OCI-LY7 (cell line): ENCODE measurements at regions not wholly inside any gene's neighbourhood (a gene's known extent, or its start where the extent isn't known, plus 50 kb on each side); places are given as distances from the start of the nearest gene placed in this dataset. TPM values are rescaled to one million over a fixed set of nuclear protein-coding genes. Genes with fewer than 3 reads are reported as not detected.

Source experiments
- BruUV-seq: library from RNA; stranded (reverse); fragments of 400-500 nt; replicated peaks from 2 replicates; lab custom pipeline; 2021; lab: Mats Ljungman, UMichigan
- CTCF ChIA-PET: fragments of 300-600 bp; sonication (Branson Sonifier 250); formaldehyde crosslinking; loops from one replicate; lab custom pipeline; 2022; ENCODE audit warnings: antibody characterized with exemption; ENCODE audit not compliant: unreplicated experiment; lab: Charles Lee
- POLR2A ChIA-PET: fragments of 300-600 bp; sonication (Branson Sonifier 250); formaldehyde crosslinking; loops from one replicate; lab custom pipeline; 2022; ENCODE audit warnings: antibody characterized with exemption; lab: Charles Lee
- DNase-seq: peaks from one replicate; pipeline ENCODE4 v3.0.0-alpha.2; 2015; ENCODE audit warnings: low spot score
- H2AFZ ChIP-seq: fragments of 200-600 bp; sonication (generic), shearing (Covaris generic); 2 replicates; pipeline ENCODE4 v1.6.1; 2014; ENCODE audit warnings: mild to moderate bottlenecking, antibody characterized with exemption, low read length, moderate library complexity
- H3K27ac ChIP-seq: fragments of 200-600 bp; sonication (generic); 2 replicates; pipeline ENCODE4 v1.5.1; 2014; ENCODE audit warnings: mixed run types, low read depth, mild to moderate bottlenecking, moderate library complexity, low read length, inconsistent platforms; ENCODE audit not compliant: poor library complexity, severe bottlenecking
- H3K36me3 ChIP-seq: fragments of 200-600 bp; sonication (generic); 2 replicates; pipeline ENCODE4 v1.6.1; 2014; ENCODE audit warnings: mild to moderate bottlenecking, antibody characterized with exemption, low read length, moderate library complexity, mixed read lengths; ENCODE audit not compliant: insufficient read depth
- H3K4me1 ChIP-seq: fragments of 200-600 bp; sonication (generic); 2 replicates; pipeline ENCODE4 v1.5.1; 2014; ENCODE audit warnings: mild to moderate bottlenecking, low read length; ENCODE audit not compliant: insufficient read depth, poor library complexity, severe bottlenecking
- H3K4me2 ChIP-seq: fragments of 200-600 bp; sonication (generic); 2 replicates; pipeline ENCODE4 v1.6.1; 2014; ENCODE audit warnings: mild to moderate bottlenecking, low read length
- H3K4me3 ChIP-seq: fragments of 200-600 bp; sonication (generic); 2 replicates; pipeline ENCODE4 v1.5.1; 2014; ENCODE audit warnings: mild to moderate bottlenecking, low read depth, low read length; ENCODE audit not compliant: poor library complexity, severe bottlenecking
- H3K79me2 ChIP-seq: fragments of 200-600 bp; sonication (generic); 2 replicates; pipeline ENCODE4 v1.6.1; 2016; ENCODE audit warnings: low read depth, mild to moderate bottlenecking, low read length, moderate library complexity, mixed read lengths; ENCODE audit not compliant: insufficient read depth
- H3K9me2 ChIP-seq: fragments of 200-600 bp; sonication (generic); 2 replicates; pipeline ENCODE4 v1.6.1; 2016; ENCODE audit warnings: mild to moderate bottlenecking, low read length, mixed read lengths; ENCODE audit not compliant: insufficient read depth
- H3K9me3 ChIP-seq: fragments of 200-600 bp; sonication (generic); 2 replicates; pipeline ENCODE4 v1.6.1; 2014; ENCODE audit warnings: mild to moderate bottlenecking, mixed run types, low read length, mixed read lengths
- H4K20me1 ChIP-seq: fragments of 200-600 bp; sonication (generic); 2 replicates; pipeline ENCODE4 v1.6.1; 2014; ENCODE audit warnings: mild to moderate bottlenecking, antibody characterized with exemption, low read length, moderate library complexity, mixed read lengths; ENCODE audit not compliant: insufficient read depth
- CTCF ChIP-seq: fragments of 200-600 bp; sonication (generic); conservative IDR thresholded peaks from 2 replicates; pipeline ENCODE4 v1.5.1; 2014; ENCODE audit warnings: mild to moderate bottlenecking, antibody characterized with exemption, low read length, moderate library complexity, mixed read lengths
- EZH2phosphoT487 ChIP-seq: fragments of 200-600 bp; sonication (generic); IDR thresholded peaks from 2 replicates; pipeline ENCODE4 v1.6.1; 2018; ENCODE audit warnings: low read depth, borderline replicate concordance, mild to moderate bottlenecking, mixed run types, antibody characterized with exemption, low read length, moderate library complexity, mixed read lengths
- intact Hi-C: fragments of 100-400 bp; cut with micrococcal nuclease; formaldehyde crosslinking; loops from one replicate; pipeline ENCODE4 v1.10.0; 2022; ENCODE audit not compliant: unreplicated experiment
- microRNA-seq: library from miRNA; unstranded; fragments of <30 nt; microRNA quantifications from one replicate; pipeline ENCODE4 v1.2.0, GENCODE V29; 2022; ENCODE audit warnings: borderline replicate concordance
- small RNA-seq: library from RNA; depleted of rRNA; stranded (forward); fragments of <200 nt; gene quantifications from one replicate; pipeline ENCODE3, GENCODE V24; 2014

GRCh38 chr18:35918564-35918963 lies 53.9 kb upstream of the RMP24 start:
- intact Hi-C loops = no loop called here
- DNase-seq = no peak
- no peak overlapping the region for H3K4me3 ChIP-seq
- no peak overlapping the region for H2AFZ ChIP-seq
- BruUV-seq = no TSS peak
- H3K4me2 ChIP-seq = no peak overlapping the region
- H3K36me3 ChIP-seq = no peaks in the 10 kb centered on the region
- ChIA-PET POLR2A (interaction anchor here (0.6 kb wide), 1 partner anchor 305 kb away, joined by 3 read pairs; no protein-coding TSS in a partner anchor), CTCF (no interaction called here)
- TF ChIP-seq EZH2phosphoT487 = no peak
- no peak for TF ChIP-seq CTCF
- H3K27ac ChIP-seq = no peak overlapping the region
- H4K20me1 ChIP-seq = no peaks in the 10 kb centered on the region
- no peaks in the 10 kb centered on the region for H3K9me3 ChIP-seq
- no peaks in the 10 kb centered on the region for H3K4me1 ChIP-seq
- H3K79me2 ChIP-seq = no peaks in the 10 kb centered on the region
- no peaks in the 10 kb centered on the region for H3K9me2 ChIP-seq

DNA sequence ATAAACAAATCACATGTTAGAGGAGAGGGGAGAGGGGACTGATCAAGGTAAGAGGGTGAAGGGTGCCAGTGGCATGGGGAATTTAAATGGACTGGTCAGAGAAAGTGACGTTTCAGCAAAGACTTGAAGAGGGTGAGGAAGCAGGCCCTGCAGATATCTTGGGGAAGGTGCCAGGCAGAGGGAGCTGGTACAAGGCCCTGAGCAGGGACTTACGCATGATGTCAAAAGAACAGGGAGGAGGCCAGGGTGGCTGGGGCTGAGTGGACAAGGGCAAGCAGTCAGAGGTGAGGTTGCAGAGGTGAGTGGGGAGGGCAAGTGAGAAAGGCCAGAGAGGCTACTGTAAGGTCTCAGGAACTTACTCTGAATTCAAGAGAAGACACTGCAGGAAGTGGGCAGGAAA lies 53.3 kb upstream of the RMP24 start:
- no peak overlapping the region for H3K27ac ChIP-seq
- H2AFZ ChIP-seq = no peak overlapping the region
- no peaks in the 10 kb centered on the region for H3K36me3 ChIP-seq
- no peak overlapping the region for H3K4me3 ChIP-seq
- no peaks in the 10 kb centered on the region for H3K4me1 ChIP-seq
- H3K9me3 ChIP-seq = no peaks in the 10 kb centered on the region
- no peaks in the 10 kb centered on the region for H4K20me1 ChIP-seq
- no peaks in the 10 kb centered on the region for H3K9me2 ChIP-seq
- TF ChIP-seq CTCF (no peak), EZH2phosphoT487 (no peak)
- H3K4me2 ChIP-seq = no peak overlapping the region
- no peak for DNase-seq
- intact Hi-C loops = no loop called here
- ChIA-PET POLR2A (no interaction called here), CTCF (no interaction called here)
- no peaks in the 10 kb centered on the region for H3K79me2 ChIP-seq
- no TSS peak for BruUV-seq

DNA sequence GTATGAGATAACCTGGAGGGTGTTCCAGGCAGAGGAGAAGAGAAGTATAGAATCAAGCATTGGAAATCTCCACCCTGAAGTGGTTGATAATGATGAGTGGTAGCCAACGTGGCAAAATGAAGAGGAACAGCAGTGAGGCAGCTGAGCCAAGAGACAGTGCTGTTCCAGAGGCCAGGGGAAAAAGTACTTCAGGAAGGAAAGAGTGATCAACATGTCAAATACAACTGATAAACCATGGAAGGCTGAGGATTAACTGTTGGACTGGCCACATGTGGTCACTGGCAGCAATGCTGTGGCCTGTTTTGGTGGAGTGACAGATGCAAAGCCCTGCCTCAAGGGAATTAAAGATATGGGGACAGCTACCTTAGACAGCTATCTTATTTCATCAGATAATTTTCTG lies 51.9 kb upstream of the RMP24 start:
- H3K4me1 ChIP-seq = no peaks in the 10 kb centered on the region
- no peaks in the 10 kb centered on the region for H4K20me1 ChIP-seq
- H3K9me2 ChIP-seq = no peaks in the 10 kb centered on the region
- intact Hi-C loops = no loop called here
- no peaks in the 10 kb centered on the region for H3K36me3 ChIP-seq
- no peak for DNase-seq
- no peak overlapping the region for H3K4me3 ChIP-seq
- CTCF ChIA-PET = no interaction called here
- no peak for TF ChIP-seq EZH2phosphoT487
- no peak for TF ChIP-seq CTCF
- BruUV-seq = no TSS peak
- no peak overlapping the region for H3K4me2 ChIP-seq
- H3K79me2 ChIP-seq = no peaks in the 10 kb centered on the region
- POLR2A ChIA-PET = no interaction called here
- H3K27ac ChIP-seq = no peak overlapping the region
- no peaks in the 10 kb centered on the region for H3K9me3 ChIP-seq
- no peak overlapping the region for H2AFZ ChIP-seq

Small RNA genes lying in the stretch of these regions (microRNA-seq; reads per million reads assigned to microRNA genes)
- gene MIR187 = 5.3 reads per million

Small RNA genes lying in the stretch of these regions (small RNA-seq; reads per million reads assigned to genes)
- gene MIR187 = not detected
